HG03457 (cell line): ENCODE measurements at regions not wholly inside any gene's neighbourhood (a gene's known extent, or its start where the extent isn't known, plus 50 kb on each side); places are given as distances from the start of the nearest gene placed in this dataset.

Experiments
- ATAC-seq: cut with Tn5 transposase; IDR thresholded peaks from one replicate; pipeline ENCODE4 v1.9.1; 2021; ENCODE audit warnings: moderate number of reproducible peaks; ENCODE audit not compliant: unreplicated experiment

DNA sequence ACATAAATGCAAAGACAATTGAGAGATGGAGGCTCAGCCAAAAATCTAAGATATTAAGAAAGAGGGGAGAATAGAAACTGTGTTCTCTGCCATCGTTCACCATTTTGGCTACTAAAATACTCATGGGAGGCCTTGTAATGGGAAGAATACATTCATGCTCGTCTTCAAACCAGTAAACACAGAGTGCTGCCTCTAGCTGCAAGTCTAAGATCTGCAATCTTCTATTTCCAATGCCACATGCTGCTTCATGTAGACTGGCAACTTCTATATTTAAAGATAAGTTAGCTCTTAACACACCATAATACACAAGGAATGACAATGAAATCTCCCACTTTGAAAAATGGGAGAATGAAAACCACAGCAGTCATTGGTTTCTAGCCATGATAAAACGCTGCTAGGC, 387.3 kb downstream of the HS3ST3B1 start:
- no peak for ATAC-seq

DNA sequence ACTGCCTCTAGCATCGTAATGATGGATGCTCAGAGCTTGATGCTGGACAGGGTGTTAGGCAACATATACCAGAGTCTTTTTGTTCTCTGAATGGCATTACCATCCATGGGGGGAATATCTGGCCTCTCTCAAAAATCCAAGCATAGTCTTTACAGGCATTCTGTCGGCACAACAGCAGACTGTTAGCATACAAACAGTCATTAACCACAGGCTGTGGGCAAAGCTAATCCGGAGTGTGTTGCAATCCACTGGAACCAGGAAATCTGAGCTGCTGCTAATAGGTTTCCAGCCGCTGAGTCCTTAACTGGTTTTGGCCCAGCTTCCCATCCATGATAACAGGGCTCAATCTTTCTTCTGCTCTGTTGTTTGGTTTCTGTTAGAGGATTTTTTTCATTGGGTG, 371.9 kb downstream of the HS3ST3B1 start:
- ATAC-seq = no peak

DNA sequence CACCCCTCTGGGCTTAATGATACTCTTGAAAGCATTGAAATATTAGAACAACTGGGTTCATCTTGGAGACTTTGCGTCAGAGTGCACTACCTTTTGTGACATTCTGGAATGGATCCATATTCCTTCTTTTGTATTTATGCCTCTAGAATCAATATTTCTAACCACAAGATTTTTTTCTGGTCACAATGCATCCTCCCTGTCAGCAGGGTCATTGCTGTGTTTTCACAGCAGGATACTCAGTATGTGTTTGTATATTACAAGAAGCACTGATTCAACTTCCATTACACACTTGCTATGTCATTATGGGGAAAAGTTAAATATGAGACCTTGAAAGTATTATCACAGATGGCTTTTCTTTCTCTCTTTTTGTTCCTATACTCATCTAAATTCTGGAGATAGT, 370.0 kb downstream of the HS3ST3B1 start:
- ATAC-seq = no peak

DNA sequence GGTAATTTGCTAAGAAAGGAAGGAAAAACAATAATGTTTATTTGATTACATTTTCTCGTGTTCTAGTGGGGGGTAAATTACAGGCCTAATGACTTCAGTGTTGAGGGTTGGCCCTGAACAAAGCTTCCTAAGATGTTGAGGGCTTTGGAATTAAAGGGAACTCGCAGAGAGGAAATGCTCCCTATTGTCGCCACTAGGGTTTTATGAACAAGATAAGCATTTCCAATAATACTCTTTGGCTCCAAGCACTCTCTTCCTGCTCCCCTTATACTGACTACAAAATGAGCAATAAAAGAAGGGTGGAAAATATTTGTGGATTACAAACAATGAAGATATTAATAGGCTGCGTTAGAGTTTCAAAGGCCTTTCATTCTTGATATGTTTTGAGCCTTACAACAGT, 363.6 kb downstream of the HS3ST3B1 start:
- no peak for ATAC-seq

DNA sequence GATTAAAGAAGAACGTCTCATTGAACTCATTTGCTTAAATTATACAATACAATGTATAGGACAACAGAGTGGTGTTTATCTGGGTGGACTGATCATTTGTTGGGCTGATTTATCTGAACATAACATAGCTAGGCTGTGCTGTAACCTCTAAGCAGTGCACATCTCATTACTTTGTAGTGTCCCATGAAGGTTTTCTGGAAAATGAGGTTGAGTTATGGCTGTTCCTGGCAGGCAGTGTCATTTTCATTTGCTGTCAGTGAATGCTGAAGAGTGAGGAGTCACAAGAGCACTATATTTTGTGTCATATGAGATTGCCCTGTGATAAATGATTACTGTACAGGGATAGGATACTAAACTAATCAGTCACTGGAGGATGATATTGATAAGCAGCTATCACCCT, 340.2 kb downstream of the HS3ST3B1 start:
- no peak for ATAC-seq

DNA sequence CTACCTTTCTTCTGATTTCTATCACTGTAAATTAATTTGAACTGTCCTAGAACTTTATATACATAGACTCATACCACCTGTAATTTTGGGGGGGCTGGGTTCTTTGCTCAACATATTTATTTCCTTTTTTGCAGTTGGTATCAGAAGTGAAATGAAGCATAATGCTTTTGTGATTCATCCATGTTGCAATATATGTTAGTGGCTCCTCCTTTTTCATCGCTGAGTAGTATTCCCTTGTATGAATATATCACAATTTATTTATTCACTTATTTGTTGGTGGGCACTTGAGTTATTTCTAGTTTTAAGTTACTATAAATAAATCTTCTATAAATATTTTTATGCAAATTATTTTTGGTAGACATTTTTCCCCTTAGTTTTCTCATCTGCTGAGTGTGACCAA, 336.4 kb downstream of the HS3ST3B1 start:
- ATAC-seq = no peak

DNA sequence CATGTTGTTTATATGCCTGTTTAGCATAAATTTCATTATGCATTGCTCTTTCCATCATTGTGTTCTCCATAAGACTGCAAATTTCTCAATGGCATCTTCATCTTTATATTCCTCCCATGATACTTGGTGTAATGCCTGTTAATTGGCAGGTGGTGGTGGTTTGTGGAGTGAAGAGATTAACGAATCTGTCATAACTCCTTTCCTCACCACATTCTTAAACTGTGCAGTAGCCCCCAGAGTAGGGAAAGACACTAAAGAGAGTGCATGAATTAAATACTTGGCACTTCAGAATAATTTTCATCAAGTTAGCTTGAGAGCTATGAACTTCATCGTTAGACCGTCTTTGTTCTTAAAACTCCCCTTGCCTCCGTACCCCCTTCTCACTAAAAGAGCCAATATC, 329.7 kb downstream of the HS3ST3B1 start:
- ATAC-seq = no peak

DNA sequence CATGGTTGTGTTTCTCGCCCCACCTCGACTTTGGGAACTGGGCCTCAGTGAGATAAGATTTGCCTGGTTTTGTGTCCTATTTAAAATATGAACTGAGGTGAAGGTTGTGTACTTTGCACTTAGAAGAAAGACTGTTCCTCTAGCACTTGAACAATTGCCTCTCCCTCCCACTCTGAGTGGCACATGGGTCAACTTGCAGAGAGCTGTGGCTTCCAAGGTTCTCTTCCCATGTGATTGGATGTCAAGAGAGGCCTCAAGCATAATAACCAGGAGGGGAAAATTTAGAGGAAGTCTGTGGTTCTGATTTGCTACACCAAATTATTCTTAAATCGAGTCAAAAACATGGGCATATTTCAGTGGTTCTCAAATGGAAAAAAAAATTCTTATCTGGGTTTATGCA, 329.2 kb downstream of the HS3ST3B1 start:
- no peak for ATAC-seq

DNA sequence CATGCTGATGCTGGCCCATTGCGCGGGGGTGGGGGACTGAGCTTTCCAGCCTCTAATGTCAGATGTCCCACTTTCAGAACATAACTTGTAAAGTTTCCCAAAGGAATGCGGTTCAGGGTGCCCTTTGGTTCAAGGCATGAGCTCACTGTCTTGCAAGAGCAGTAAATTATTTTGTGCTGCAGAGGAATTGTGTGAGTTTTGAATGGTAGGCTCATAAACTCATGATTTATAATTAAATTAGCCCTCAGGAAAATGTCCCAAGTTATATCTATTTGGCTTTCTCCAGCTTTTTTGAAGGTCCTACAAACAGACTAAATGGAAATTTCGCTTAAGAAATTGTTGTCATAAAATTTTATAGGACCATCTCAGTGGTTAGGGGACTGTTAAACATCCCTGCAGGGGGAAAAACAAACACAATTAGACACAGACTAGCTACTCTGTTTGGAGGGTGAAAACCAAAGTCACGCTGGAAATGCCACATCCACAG, 321.8 kb downstream of the HS3ST3B1 start:
- no peak for ATAC-seq

DNA sequence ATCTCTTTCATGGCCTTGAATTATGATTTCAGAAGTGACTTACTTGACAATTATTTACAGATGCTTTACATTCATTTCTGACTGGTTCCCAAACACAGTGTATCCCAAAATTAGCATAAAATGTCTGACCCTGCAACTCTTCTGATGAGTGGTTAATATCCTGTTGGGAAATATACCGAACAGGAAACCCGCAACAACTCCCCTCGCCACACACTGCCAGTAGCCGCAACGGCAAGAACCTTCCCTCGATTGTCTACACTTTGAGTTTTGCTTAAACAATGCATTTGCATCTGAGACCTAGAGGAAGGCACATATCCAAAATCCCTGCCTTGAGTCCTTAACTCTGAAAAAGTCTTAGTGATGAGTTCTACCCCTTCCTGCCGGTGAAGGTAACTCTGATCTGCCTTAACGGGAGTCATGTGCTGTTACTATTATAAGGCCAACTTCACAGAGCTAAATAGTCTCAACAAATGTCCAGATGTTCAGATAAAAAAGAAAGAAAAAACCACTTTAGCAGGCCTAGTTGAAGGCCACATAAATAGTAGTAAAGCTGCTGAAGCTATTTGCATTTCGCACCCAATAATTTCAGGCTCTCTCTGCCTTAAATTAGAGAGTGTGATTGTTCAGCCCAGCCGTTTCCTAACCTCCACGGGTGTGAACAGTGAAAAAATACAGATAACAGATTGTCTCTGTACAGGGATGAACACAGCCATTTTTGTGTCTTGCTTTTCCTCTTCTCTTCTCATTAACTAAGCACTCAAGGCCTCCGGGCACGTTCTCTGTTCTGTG, 321.1 kb downstream of the HS3ST3B1 start:
- no peak for ATAC-seq

DNA sequence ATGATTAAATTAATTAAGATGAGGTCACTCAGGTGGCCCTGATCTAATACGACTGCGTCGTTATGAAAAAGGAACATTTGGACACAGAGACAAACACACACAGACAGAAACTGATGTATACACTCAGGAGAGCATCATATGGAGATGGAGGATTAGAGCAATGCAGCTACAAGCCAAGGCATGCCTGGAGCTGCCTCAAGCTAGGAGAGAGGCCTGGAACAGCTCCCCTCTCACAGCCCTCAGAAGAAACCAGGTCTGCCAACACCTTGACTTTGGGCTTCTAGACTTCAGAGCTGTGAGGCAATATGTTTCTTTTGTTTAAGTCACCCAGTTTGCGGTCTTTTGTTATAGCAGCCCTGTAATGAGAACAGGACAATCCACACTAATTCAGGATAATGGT, 318.9 kb downstream of the HS3ST3B1 start:
- no peak for ATAC-seq

DNA sequence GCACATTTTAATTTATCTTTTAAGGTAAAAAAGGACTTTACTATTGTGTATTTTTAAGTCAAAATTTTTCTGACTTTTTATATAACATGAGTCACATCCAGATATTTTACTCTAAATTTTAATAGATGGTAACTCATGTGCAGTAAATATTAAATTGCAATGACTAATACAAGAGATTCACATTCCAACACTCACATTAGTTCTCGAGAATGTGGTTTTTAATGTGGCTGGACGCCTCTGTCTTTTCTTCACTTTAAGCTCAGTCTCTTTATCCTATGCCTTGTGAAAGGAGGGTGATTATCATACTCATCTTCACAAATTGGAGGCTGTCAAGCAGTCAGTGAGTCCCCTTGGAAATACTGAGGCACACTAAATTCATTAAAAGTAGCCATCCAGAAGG, 315.6 kb downstream of the HS3ST3B1 start:
- no peak for ATAC-seq

DNA sequence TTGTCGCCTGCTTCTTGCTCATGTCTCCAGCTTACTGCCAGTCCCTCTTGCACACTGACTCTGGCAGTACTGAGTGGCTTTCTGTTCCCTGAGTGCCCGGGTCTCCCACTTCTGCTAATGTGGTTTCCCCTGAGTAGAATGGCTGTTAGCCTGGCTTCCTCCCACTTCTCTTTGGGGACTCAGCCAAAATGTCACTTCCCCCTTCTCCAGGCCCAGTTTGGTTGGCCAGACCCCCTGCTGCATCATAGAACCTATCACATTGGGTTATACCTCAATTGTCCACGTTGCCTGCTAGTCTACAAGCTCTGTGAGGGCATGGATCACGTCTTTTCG, 304.4 kb downstream of the HS3ST3B1 start:
- no peak for ATAC-seq

DNA sequence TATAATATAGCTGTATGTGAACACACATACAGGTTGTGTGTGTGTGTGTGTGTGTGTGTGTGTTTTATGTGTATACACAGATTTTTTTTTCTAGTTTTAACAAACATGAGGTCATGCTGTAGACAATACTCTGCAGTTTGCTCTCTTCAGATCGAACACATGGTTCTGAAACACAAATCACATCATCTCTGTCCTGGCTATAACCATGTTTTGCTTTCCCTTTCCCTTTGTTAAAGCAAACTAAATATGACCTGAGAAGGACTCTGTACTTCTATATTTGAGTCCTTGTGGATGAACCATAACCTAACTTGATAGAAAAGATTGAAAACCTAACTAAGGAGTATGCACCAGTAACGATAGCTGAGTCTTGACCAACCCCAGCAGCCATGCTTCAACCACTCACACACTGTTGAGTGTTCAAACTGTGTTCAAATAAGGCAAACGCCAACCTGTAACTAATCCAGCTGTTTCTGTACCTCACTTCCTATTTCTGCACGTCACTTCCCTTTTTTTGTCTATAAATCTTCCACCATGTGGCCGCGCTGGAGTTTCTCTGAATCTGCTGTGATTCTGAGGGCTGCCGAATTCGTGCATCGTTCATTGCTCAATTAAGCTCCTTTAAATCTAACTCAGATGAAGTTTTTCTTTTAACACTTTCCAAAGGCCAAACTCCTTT, 303.8 kb downstream of the HS3ST3B1 start:
- no peak for ATAC-seq

DNA sequence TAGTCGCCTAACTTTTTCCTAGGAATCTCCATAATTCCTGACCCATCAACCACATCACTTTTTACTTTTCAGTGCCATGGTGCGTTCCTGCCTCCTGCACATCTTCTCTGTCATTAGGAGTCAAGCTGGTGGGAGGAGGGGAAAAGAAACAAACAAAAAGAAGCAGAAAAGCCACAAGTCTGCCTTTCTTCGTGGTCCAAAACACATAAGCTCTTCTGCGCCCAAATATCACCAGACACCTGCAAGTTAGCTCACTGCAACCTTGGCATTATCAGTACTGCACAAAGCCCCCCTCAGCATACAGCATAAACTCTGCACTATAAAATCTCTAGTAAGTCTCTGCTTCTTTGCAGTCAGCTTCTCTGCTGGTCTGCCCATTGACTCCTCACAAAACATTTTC, 295.3 kb downstream of the HS3ST3B1 start:
- no peak for ATAC-seq

DNA sequence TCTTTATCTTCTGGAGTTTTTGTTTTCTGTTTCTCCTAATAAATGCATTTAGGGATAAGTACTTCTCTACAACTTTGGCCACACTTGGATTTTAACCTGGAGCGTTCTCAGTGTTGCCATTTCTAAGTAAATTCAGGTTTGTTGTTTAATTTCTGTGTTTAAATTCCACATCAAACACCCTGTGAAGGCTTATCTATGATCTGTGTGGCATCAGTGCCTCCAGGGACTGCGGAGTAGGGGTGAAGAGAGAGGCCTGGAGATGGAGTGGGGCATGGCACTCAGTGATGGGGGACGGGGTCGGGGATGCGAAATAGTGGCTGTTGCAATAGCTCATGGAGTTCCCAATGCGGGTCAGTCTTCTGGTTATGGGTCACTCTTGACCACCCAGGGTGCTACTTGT, 294.8 kb downstream of the HS3ST3B1 start:
- no peak for ATAC-seq

DNA sequence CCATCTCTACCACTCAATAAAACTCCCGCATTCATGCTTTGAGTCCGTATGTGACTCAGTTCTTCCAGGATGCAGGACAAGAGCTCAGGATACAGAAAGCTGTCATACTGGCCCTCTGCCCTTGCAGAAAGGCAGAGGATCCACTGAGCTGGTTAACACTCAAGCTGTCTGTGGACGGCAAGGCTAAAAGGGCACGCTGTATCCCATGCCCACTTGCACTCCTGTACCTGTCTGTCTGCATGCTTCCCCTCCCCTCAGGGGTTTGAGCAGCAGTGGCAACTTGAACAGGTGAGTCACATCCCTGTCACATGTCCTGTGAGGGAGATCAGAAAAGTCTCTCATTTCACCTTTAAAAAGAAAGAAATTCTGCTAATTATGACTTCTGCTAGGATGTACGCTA, 293.8 kb downstream of the HS3ST3B1 start:
- ATAC-seq = no peak

DNA sequence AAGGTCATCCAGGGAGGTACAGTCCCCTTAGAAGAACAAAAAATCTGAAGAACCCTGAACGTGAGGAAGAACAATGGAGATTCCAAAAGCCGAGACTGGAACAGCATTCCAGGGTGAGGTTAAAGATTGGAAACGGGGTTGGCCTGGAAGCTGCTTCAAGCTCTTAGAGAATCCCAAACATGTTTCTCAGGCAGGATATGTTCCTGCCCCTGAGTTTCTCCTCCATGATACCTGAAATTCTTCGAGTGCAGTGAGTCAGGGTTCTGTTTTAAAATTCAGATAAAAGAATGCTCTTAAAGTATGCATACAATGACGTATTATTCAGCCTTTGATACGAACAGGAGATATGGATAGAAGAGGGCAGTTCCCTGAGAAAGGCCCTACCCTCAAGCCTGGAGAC, 293.1 kb downstream of the HS3ST3B1 start:
- no peak for ATAC-seq

DNA sequence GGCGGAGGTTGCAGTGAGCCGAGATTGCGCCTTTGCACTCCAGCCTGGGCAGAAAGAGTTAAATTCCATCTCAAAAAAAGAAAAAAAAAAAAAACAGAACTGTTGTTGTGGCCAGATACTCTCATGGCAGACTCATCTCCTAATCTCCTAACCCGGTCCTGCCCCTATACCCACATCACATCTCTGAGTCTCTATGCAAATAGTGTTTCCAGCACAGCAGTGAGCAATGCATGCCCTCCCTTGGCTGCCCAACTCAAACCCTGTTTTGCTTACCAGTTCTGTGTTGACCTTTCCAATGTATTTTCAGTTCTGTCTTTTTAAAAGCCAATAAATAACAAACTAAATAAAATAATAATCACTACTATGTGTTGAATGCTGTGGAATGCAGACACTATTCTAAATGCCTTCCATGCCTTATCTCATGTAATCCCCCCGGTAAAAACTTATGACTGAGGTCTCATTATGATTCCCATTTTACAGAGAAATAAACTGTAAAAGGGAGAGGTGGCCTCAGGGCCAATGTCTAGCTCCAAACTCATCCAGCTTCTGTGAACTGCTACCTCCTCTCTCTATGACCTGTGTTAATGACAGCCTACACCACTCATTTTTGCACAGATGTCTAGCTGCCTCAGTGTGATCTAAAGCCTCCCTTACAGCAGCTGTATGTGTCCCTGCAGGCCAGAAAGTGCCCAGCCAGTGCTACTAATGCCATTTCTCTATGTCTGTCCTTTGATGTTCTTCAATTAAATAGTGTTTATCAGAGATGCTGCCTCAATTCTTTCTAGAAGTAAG, 289.8 kb downstream of the HS3ST3B1 start:
- no peak for ATAC-seq

DNA sequence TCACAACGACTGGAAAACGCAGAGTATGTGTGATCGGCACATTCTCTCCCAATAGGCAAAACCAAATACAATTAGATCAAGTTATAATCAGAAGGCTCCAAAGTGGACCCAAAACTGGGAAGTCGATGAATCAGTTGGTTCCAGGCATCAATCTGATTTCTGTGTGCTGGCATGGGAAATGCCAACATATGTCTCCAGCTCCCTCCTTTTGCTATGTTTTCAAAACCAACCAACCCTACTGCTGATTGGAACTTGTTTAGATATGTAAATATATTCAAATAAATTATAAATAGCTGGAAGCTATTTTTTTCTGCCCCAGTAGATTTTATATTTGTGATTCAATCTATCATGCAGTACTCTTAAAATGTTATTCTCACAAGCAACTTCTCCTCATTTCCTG, 284.2 kb downstream of the HS3ST3B1 start:
- no peak for ATAC-seq

DNA sequence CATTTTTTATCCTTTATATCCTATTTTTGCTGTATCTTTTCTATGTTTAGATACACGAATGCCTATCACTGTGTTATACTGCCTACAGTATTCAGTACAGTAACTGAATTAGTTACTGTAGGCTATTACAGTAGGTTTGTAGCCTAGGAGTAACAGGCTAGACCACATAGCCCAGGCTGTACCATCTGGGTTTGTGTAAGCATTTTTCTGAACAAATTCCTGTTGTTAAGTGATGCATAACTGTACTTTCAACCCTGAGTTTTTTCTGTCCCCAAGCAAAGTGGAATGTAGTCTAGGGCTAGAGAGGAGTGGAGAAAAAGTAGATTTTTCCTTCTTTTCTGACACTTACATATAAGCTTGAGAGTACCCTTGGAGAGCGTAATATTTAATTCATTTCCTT, 282.1 kb downstream of the HS3ST3B1 start:
- ATAC-seq = no peak
